ENCODE measurements at regions not wholly inside any gene's neighbourhood (a gene's known extent, or its start where the extent isn't known, plus 50 kb on each side); places are given as distances from the start of the nearest gene placed in this dataset.

DNA sequence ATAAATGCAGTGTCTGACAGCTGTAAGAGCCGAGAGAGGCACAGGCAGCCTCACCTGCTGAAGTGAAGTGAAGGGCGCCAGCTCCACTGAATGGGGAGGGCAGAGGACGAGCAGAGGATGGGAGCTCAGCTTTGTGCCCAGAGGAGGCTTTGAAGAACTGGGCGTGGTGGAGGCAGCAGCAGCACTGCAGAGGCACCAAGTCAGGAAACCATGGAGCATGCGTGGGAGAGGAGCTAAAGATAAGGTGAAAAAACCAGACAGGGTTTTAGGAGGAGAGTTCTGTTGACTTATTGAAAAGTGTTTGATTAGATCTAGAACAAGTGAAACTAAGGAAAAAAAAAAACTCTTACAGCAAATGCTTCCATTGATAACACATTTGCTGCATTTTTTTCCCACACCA is 216.4 kb downstream of the CXCL12 start:
- Histone ChIP-seq H3K27me3 (replicated peaks; ENCODE audit: insufficient read depth, low read length) (no peaks in the 10 kb centered on the region), H4K20me1 (ENCODE audit: insufficient read depth, low read length) (no peaks in the 10 kb centered on the region), H3K27ac (ENCODE audit: low read length) (no peak overlapping the region), H3K9me3 (replicated peaks; ENCODE audit: insufficient read depth, low read length) (no peaks in the 10 kb centered on the region), H3F3A (ENCODE audit: insufficient read depth, low read length) (no peaks in the 10 kb centered on the region), H3K36me3 (replicated peaks; ENCODE audit: insufficient read depth, low read length) (no peaks in the 10 kb centered on the region), H3K9me2 (replicated peaks; ENCODE audit: insufficient read depth, low read length) (no peaks in the 10 kb centered on the region), H3K4me2 (ENCODE audit: low read depth, low read length) (no peak overlapping the region), H3K79me2 (ENCODE audit: low read length) (no peaks in the 10 kb centered on the region), H3K9ac (ENCODE audit: low read length) (no peak overlapping the region), H3K4me1 (ENCODE audit: low read length) (no peaks in the 10 kb centered on the region), H3K4me3 (ENCODE audit: low read length) (no peak overlapping the region), H2AFZ (ENCODE audit: low read length) (no peak overlapping the region)
- TF ChIP-seq EZH2phosphoT487 (IDR thresholded peaks at IDR 0.05; ENCODE audit: low read length) (no peak), EZH2 (optimal IDR thresholded peaks at IDR 0.05; ENCODE audit: low read depth, low read length) (no peak), CTCF (IDR thresholded peaks at IDR 0.05; ENCODE audit: low read length) (no peak)
- DNase-seq: no peak

DNA sequence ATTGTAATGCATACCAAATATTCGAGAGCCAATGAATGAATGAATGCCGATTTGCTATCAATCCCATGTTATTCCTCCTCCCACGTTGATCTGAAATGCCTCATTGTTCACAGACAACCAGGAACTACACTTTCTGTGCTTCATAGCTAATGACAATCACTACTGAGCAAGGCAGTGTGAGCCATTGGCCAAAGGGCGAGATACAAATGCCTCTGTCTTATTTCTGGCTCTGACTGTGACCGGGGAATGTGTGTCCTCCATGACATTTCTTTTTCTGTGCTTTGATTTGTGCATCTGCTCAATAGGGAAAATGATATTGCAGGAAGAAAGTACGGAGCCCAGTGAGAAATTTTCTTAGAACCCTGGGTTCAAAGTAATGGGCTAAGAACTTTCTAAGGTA is 217.1 kb downstream of the CXCL12 start:
- no peak overlapping the region for H2AFZ ChIP-seq (ENCODE audit: low read length)
- no peaks in the 10 kb centered on the region for H3F3A ChIP-seq (ENCODE audit: insufficient read depth, low read length)
- TF ChIP-seq CTCF (IDR thresholded peaks at IDR 0.05; ENCODE audit: low read length) (no peak), EZH2 (optimal IDR thresholded peaks at IDR 0.05; ENCODE audit: low read depth, low read length) (no peak), EZH2phosphoT487 (IDR thresholded peaks at IDR 0.05; ENCODE audit: low read length) (no peak)
- no peak overlapping the region for H3K4me2 ChIP-seq (ENCODE audit: low read depth, low read length)
- no peak overlapping the region for H3K4me3 ChIP-seq (ENCODE audit: low read length)
- no peaks in the 10 kb centered on the region for H3K27me3 ChIP-seq (replicated peaks; ENCODE audit: insufficient read depth, low read length)
- no peaks in the 10 kb centered on the region for H3K36me3 ChIP-seq (replicated peaks; ENCODE audit: insufficient read depth, low read length)
- no peaks in the 10 kb centered on the region for H4K20me1 ChIP-seq (ENCODE audit: insufficient read depth, low read length)
- H3K9me2 ChIP-seq (replicated peaks; ENCODE audit: insufficient read depth, low read length): no peaks in the 10 kb centered on the region
- no peak overlapping the region for H3K27ac ChIP-seq (ENCODE audit: low read length)
- no peaks in the 10 kb centered on the region for H3K79me2 ChIP-seq (ENCODE audit: low read length)
- no peaks in the 10 kb centered on the region for H3K9me3 ChIP-seq (replicated peaks; ENCODE audit: insufficient read depth, low read length)
- no peak for DNase-seq
- no peak overlapping the region for H3K9ac ChIP-seq (ENCODE audit: low read length)
- no peaks in the 10 kb centered on the region for H3K4me1 ChIP-seq (ENCODE audit: low read length)

DNA sequence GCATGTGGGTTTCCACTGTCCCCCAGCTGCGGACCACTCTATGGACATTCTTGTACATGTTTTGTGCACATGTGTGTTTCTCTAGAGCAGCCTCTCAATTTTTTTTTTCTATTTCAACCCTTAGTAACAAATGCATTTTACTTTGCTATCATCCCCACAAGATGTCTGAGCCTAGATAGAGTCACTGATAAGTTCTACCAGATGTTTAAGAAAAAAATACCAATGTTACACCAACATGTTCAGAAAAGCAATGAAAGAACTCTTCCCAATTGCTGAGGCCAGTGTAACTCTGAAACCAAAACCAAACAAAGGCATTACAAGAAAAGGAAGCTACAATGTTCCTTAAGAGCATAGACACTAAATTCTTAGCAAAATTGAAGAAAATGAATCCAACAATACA is 218.5 kb downstream of the CXCL12 start:
- no peak for DNase-seq

More for the DNA sequence above, 218.5 kb downstream of the CXCL12 start:
- Histone ChIP-seq H3K36me3 (replicated peaks; ENCODE audit: insufficient read depth, low read length) (no peaks in the 10 kb centered on the region), H3F3A (ENCODE audit: insufficient read depth, low read length) (no peaks in the 10 kb centered on the region), H3K4me2 (ENCODE audit: low read depth, low read length) (no peak overlapping the region), H3K79me2 (ENCODE audit: low read length) (no peaks in the 10 kb centered on the region), H3K4me3 (ENCODE audit: low read length) (no peak overlapping the region), H2AFZ (ENCODE audit: low read length) (no peak overlapping the region), H3K4me1 (ENCODE audit: low read length) (no peaks in the 10 kb centered on the region), H3K9me2 (replicated peaks; ENCODE audit: insufficient read depth, low read length) (no peaks in the 10 kb centered on the region), H3K27ac (ENCODE audit: low read length) (no peak overlapping the region), H3K9me3 (replicated peaks; ENCODE audit: insufficient read depth, low read length) (no peaks in the 10 kb centered on the region), H3K27me3 (replicated peaks; ENCODE audit: insufficient read depth, low read length) (no peaks in the 10 kb centered on the region), H4K20me1 (ENCODE audit: insufficient read depth, low read length) (no peaks in the 10 kb centered on the region), H3K9ac (ENCODE audit: low read length) (no peak overlapping the region)
- TF ChIP-seq EZH2 (optimal IDR thresholded peaks at IDR 0.05; ENCODE audit: low read depth, low read length): no peak
- TF ChIP-seq EZH2phosphoT487 (IDR thresholded peaks at IDR 0.05; ENCODE audit: low read length): no peak
- no peak for TF ChIP-seq CTCF (IDR thresholded peaks at IDR 0.05; ENCODE audit: low read length)
